HepG2 (cell line): ENCODE measurements at regions not wholly inside any gene's neighbourhood (a gene's known extent, or its start where the extent isn't known, plus 50 kb on each side); places are given as distances from the start of the nearest gene placed in this dataset.

Experiments used
- ATAC-seq: fragments of 200-7000 bp; cut with Tn5 transposase; 3 replicates; pipeline ENCODE4 v1.9.1; 2020; ENCODE audit warnings: mild to moderate bottlenecking, moderate library complexity
- BruUV-seq: library from RNA; stranded (reverse); fragments of 400-500 nt; replicated peaks from 2 replicates; lab custom pipeline; 2021; lab: Mats Ljungman, UMichigan
- CTCF ChIA-PET: fragments of 300-600 bp; formaldehyde crosslinking; extraction: SDS; loops from one replicate; lab custom pipeline; 2021; ENCODE audit warnings: low total read pairs, inconsistent platforms, low intra/inter-chr PET ratio; lab: Yijun Ruan, JAX
- POLR2A ChIA-PET: fragments of 350-600 bp; sonication (Branson Sonifier 250); formaldehyde crosslinking; loops from one replicate; lab custom pipeline; 2020; ENCODE audit warnings: antibody characterized with exemption, inconsistent platforms; lab: Yijun Ruan, JAX
- DNase-seq: peaks from one replicate; pipeline ENCODE4 v3.0.0-alpha.2; 2015; ENCODE audit warnings: low spot score
- FAIRE-seq: peaks from 3 replicates; lab custom pipeline; 2011; peaks lifted over from hg19 to GRCh38; lab: Jason Lieb, UNC
- H2AFZ ChIP-seq: one replicate; pipeline ENCODE4 v1.6.1; 2011; ENCODE audit warnings: low read length, inconsistent platforms
- H3K27ac ChIP-seq: fragments of 300-600 bp; 3 replicates; pipeline ENCODE4 v1.8.0; 2011; ENCODE audit warnings: mixed run types, mild to moderate bottlenecking, mixed read lengths, low read length, inconsistent platforms; ENCODE audit not compliant: insufficient read depth; ENCODE audit errors: extremely low read length
- H3K27me3 ChIP-seq, 2 experiments: fragments of 200-600 bp in 1 of 2; 2 replicates in 1 of 2; 3 replicates in 1 of 2; pipeline versions ENCODE4 v1.6.0 to v1.8.0; 2011; ENCODE audit warnings: low read length in 2 of 2, mild to moderate bottlenecking in 2 of 2, moderate library complexity in 2 of 2, inconsistent platforms in 1 of 2; ENCODE audit not compliant: insufficient read depth in 2 of 2, control insufficient read depth in 1 of 2
- H3K36me3 ChIP-seq, 2 experiments: fragments of 200-600 bp in 1 of 2; replicated peaks in 1 of 2; 2 replicates in 1 of 2; 3 replicates in 1 of 2; pipeline versions ENCODE4 v1.5.1 to v1.8.0; 2011; ENCODE audit warnings: low read length in 2 of 2, inconsistent platforms in 1 of 2; ENCODE audit not compliant: insufficient read depth in 2 of 2, control insufficient read depth in 1 of 2
- H3K4me1 ChIP-seq: 2 replicates; pipeline ENCODE4 v1.5.1; 2012; ENCODE audit warnings: low read length, inconsistent platforms; ENCODE audit not compliant: insufficient read depth
- H3K4me2 ChIP-seq: 2 replicates; pipeline ENCODE4 v1.6.0; 2011; ENCODE audit warnings: low read depth, low read length, inconsistent platforms
- H3K4me3 ChIP-seq, 3 experiments: fragments of 200-600 bp in 1 of 3; sonication (generic), shearing (Covaris generic) in 1 of 3; replicated peaks in 1 of 3; 2 replicates each; pipeline ENCODE4 v1.5.1; 2011 to 2016; ENCODE audit warnings: low read length in 3 of 3, inconsistent platforms in 2 of 3, low read depth in 2 of 3, mild to moderate bottlenecking in 2 of 3, control low read depth in 1 of 3, mixed read lengths in 1 of 3; ENCODE audit not compliant: insufficient read depth in 1 of 3
- H3K79me2 ChIP-seq: one replicate; pipeline ENCODE4 v1.6.1; 2011; ENCODE audit warnings: low read length, inconsistent platforms; ENCODE audit not compliant: insufficient read depth
- H3K9ac ChIP-seq: 2 replicates; pipeline ENCODE4 v1.6.0; 2011; ENCODE audit warnings: mild to moderate bottlenecking, low read depth, low read length, inconsistent platforms; ENCODE audit not compliant: insufficient read depth
- H3K9me3 ChIP-seq: 2 replicates; pipeline ENCODE4 v1.5.1; 2012; ENCODE audit warnings: mild to moderate bottlenecking, low read length
- H4K20me1 ChIP-seq: 2 replicates; pipeline ENCODE4 v1.6.0; 2011; ENCODE audit warnings: inconsistent platforms, mild to moderate bottlenecking, low read length, moderate library complexity; ENCODE audit not compliant: insufficient read depth
- GLI4 ChIP-seq: sonication (generic); formaldehyde crosslinking; IDR thresholded peaks from 2 replicates; pipeline ENCODE4 v1.5.1; 2020; ENCODE audit warnings: missing genetic modification reagents, mild to moderate bottlenecking, moderate library complexity, borderline replicate concordance
- MXD4 ChIP-seq: IDR thresholded peaks from 2 replicates; pipeline ENCODE4 v1.6.1; 2016; ENCODE audit warnings: mild to moderate bottlenecking, missing biosample characterization, missing genetic modification reagents
- POGZ ChIP-seq: sonication (generic); formaldehyde crosslinking; IDR thresholded peaks from 2 replicates; pipeline ENCODE4 v1.4.0; 2020; ENCODE audit warnings: mild to moderate bottlenecking, missing genetic modification reagents
- TOE1 ChIP-seq: sonication (generic); formaldehyde crosslinking; IDR thresholded peaks from 2 replicates; pipeline ENCODE4 v1.4.0; 2020; ENCODE audit warnings: mild to moderate bottlenecking, missing genetic modification reagents
- ZBTB7B ChIP-seq: sonication (generic); formaldehyde crosslinking; IDR thresholded peaks from 2 replicates; pipeline ENCODE4 v1.4.0; 2020; ENCODE audit warnings: missing genetic modification reagents
- ZNF260 ChIP-seq: sonication (generic); formaldehyde crosslinking; IDR thresholded peaks from 2 replicates; pipeline ENCODE4 v1.4.0; 2020; ENCODE audit warnings: missing genetic modification reagents, low read depth, mild to moderate bottlenecking, borderline replicate concordance
- ZNF264 ChIP-seq: sonication (generic); formaldehyde crosslinking; IDR thresholded peaks from 2 replicates; pipeline ENCODE4 v1.4.0; 2020; ENCODE audit warnings: missing genetic modification reagents
- ZNF451 ChIP-seq: sonication (generic); formaldehyde crosslinking; IDR thresholded peaks from 2 replicates; pipeline ENCODE4 v1.5.0; 2020; ENCODE audit warnings: mild to moderate bottlenecking, missing genetic modification reagents
- WGBS: methylation state at CpG from one replicate; pipeline ENCODE4 v1.1.6; 2017; ENCODE audit warnings: low lambda C conversion rate; 5-methylcytosine and 5-hydroxymethylcytosine counted together
- in situ Hi-C: cut with HindIII; loops from 2 replicates; pipeline ENCODE4 v1.10.0; 2017; ENCODE audit warnings: low pct_unique_long_range_greater_than_20kb; ENCODE audit not compliant: extremely low pct_ligation_motif_present
- intact Hi-C: fragments of 100-400 bp; cut with micrococcal nuclease; formaldehyde crosslinking; loops from one replicate; pipeline ENCODE4 v1.10.0; 2022; ENCODE audit not compliant: unreplicated experiment
- TF ChIP-seq, protein P1 (sequence below): sonication (generic); formaldehyde crosslinking; IDR thresholded peaks from 2 replicates; pipeline ENCODE4 v1.4.0; 2020; ENCODE audit warnings: missing genetic modification reagents
- TF ChIP-seq, protein P2 (sequence below): sonication (generic); formaldehyde crosslinking; IDR thresholded peaks from 2 replicates; pipeline ENCODE4 v1.4.0; 2020; ENCODE audit warnings: mild to moderate bottlenecking, missing genetic modification reagents

- FAIRE-seq: no peak
- H3K27me3 ChIP-seq: peaks cover 4 to 66% of the 10 kb centered on the region in 2 experiments
Observed at GRCh38 chr13:112133499-112134390, 66.8 kb downstream of the SOX1 start.

More at GRCh38 chr13:112133499-112134390, 66.8 kb downstream of the SOX1 start:
- Histone ChIP-seq H3K9ac (no peak overlapping the region), H2AFZ (no peak overlapping the region), H3K4me2 (no peak overlapping the region), H3K9me3 (no peaks in the 10 kb centered on the region), H3K27ac (no peak overlapping the region), H3K4me3 (no peak overlapping the region), H3K4me1 (no peaks in the 10 kb centered on the region), H3K79me2 (no peaks in the 10 kb centered on the region), H4K20me1 (no peaks in the 10 kb centered on the region), H3K36me3 (no peaks in the 10 kb centered on the region)
- DNase-seq (no peak), ATAC-seq (no peak)
- intact Hi-C loops (no loop called here), in situ Hi-C loops (no loop called here)
- no TSS peak for BruUV-seq
- CTCF ChIA-PET: no interaction called here
- TF ChIP-seq, protein P1, sequence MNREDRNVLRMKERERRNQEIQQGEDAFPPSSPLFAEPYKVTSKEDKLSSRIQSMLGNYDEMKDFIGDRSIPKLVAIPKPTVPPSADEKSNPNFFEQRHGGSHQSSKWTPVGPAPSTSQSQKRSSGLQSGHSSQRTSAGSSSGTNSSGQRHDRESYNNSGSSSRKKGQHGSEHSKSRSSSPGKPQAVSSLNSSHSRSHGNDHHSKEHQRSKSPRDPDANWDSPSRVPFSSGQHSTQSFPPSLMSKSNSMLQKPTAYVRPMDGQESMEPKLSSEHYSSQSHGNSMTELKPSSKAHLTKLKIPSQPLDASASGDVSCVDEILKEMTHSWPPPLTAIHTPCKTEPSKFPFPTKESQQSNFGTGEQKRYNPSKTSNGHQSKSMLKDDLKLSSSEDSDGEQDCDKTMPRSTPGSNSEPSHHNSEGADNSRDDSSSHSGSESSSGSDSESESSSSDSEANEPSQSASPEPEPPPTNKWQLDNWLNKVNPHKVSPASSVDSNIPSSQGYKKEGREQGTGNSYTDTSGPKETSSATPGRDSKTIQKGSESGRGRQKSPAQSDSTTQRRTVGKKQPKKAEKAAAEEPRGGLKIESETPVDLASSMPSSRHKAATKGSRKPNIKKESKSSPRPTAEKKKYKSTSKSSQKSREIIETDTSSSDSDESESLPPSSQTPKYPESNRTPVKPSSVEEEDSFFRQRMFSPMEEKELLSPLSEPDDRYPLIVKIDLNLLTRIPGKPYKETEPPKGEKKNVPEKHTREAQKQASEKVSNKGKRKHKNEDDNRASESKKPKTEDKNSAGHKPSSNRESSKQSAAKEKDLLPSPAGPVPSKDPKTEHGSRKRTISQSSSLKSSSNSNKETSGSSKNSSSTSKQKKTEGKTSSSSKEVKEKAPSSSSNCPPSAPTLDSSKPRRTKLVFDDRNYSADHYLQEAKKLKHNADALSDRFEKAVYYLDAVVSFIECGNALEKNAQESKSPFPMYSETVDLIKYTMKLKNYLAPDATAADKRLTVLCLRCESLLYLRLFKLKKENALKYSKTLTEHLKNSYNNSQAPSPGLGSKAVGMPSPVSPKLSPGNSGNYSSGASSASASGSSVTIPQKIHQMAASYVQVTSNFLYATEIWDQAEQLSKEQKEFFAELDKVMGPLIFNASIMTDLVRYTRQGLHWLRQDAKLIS (CRISPR knock-in tag): no peak
- TF ChIP-seq ZNF451: no peak
- no peak for TF ChIP-seq ZBTB7B
- no peak for TF ChIP-seq TOE1 (CRISPR knock-in tag)
- TF ChIP-seq ZNF260 (CRISPR knock-in tag): no peak
- TF ChIP-seq, protein P2, sequence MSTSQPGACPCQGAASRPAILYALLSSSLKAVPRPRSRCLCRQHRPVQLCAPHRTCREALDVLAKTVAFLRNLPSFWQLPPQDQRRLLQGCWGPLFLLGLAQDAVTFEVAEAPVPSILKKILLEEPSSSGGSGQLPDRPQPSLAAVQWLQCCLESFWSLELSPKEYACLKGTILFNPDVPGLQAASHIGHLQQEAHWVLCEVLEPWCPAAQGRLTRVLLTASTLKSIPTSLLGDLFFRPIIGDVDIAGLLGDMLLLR (CRISPR knock-in tag): no peak
- no peak for TF ChIP-seq ZNF264 (CRISPR knock-in tag)
- no peak for TF ChIP-seq POGZ
- TF ChIP-seq GLI4 (CRISPR knock-in tag): no peak
- no peak for TF ChIP-seq MXD4 (CRISPR knock-in tag)
- WGBS: 55% methylated on average over 24 of the region's 26 CpGs
- POLR2A ChIA-PET: no interaction called here
